Uterus (tissue), 3 donors: ENCODE measurements at regions not wholly inside any gene's neighbourhood (a gene's known extent, or its start where the extent isn't known, plus 50 kb on each side); places are given as distances from the start of the nearest gene placed in this dataset.

Experiments
- DNase-seq, 2 donors: peaks; one replicate each; pipeline ENCODE4 v3.0.0-alpha.2; 2019 to 2020
- H3K27ac ChIP-seq, 2 donors: fragments of 200-600 bp; sonication (generic); 1 replicate in 1 of 2; 2 replicates in 1 of 2; pipeline ENCODE4 v1.5.1; 2016 to 2018
- H3K27me3 ChIP-seq, 2 donors: fragments of 200-600 bp; sonication (generic); one replicate each; pipeline ENCODE4 v1.5.1; 2018 to 2019; ENCODE audit warnings: control low read depth in 1 of 2
- H3K36me3 ChIP-seq, 2 donors: fragments of 200-600 bp; sonication (generic); one replicate each; pipeline ENCODE4 v1.5.1; 2019; ENCODE audit warnings: control low read depth in 1 of 2
- H3K4me1 ChIP-seq, 2 donors: fragments of 200-600 bp; sonication (generic); one replicate each; pipeline ENCODE4 v1.5.1; 2018 to 2019; ENCODE audit warnings: control low read depth in 1 of 2
- H3K4me3 ChIP-seq, 2 donors: fragments of 200-600 bp; sonication (generic); 1 replicate in 1 of 2; 2 replicates in 1 of 2; pipeline ENCODE4 v1.5.1; 2018 to 2019; ENCODE audit warnings: mild to moderate bottlenecking in 1 of 2
- H3K9me3 ChIP-seq, 2 donors: fragments of 200-600 bp; sonication (generic); one replicate each; pipeline ENCODE4 v1.5.1; 2019; ENCODE audit warnings: control low read depth in 1 of 2
- CTCF ChIP-seq, 4 experiments: fragments of 200-600 bp in 2 of 4; fragments of 450-650 bp in 2 of 4; sonication (generic) in 2 of 4; IDR thresholded peaks; one replicate each; pipeline ENCODE4 v1.5.1; 2016 to 2019; ENCODE audit warnings: antibody characterized with exemption in 4 of 4, mild to moderate bottlenecking in 2 of 4, moderate library complexity in 1 of 4
- POLR2A ChIP-seq, 2 donors: fragments of 450-650 bp; IDR thresholded peaks; one replicate each; pipeline ENCODE4 v1.6.1; 2016; ENCODE audit warnings: antibody characterized with exemption in 2 of 2, mild to moderate bottlenecking in 1 of 2, moderate library complexity in 1 of 2
- intact Hi-C: fragments of 100-400 bp; cut with DNase I; formaldehyde crosslinking; loops from one replicate; pipeline ENCODE4 v1.15.1; 2023; ENCODE audit warnings: low total_unique reads
- donor health status: DM: yes; HTN: yes; CAD: no.

GRCh38 chr2:16747689-16748088 lies 82.1 kb upstream of the CYRIA start:
- H3K4me1 ChIP-seq: no peaks in the 10 kb centered on the region

GRCh38 chr2:16747257-16747656 lies 81.6 kb upstream of the CYRIA start:
- Histone ChIP-seq H3K27ac (no peak overlapping the region), H3K9me3 (no peaks in the 10 kb centered on the region), H3K4me3 (no peak overlapping the region), H3K36me3 (no peaks in the 10 kb centered on the region), H3K27me3 (no peaks in the 10 kb centered on the region), H3K4me1 (no peaks in the 10 kb centered on the region)
- DNase-seq: no peak
- TF ChIP-seq CTCF (IDR thresholded peaks at IDR 0.05) (no peak), POLR2A (IDR thresholded peaks at IDR 0.05) (no peak)
- intact Hi-C loops: no loop called here

More at GRCh38 chr2:16747689-16748088, 82.1 kb upstream of the CYRIA start:
- Histone ChIP-seq H3K27me3 (no peaks in the 10 kb centered on the region), H3K36me3 (no peaks in the 10 kb centered on the region), H3K4me3 (no peak overlapping the region), H3K9me3 (no peaks in the 10 kb centered on the region), H3K27ac (no peak overlapping the region)
- no peak for TF ChIP-seq CTCF (IDR thresholded peaks at IDR 0.05)
- TF ChIP-seq POLR2A (IDR thresholded peaks at IDR 0.05): no peak
- intact Hi-C loops: no loop called here
- no peak for DNase-seq

DNA sequence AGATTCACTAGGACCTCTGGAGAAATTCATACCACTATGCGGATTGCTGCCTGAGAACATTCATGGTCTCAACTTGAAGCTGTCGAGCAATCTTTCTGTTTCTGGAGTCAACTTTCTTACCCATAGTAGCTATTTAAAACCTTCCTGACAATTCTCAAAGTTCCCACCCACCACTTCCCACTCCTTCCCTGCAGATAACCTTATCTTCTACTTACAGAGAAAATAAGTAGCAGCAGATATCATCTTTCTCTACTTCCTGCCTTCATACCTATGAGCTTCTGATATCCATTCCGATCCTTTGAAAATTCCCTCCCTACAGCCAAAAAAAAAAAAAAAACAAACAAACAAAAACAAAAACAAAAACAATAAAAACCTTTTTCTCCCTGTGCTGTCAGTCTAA lies 81.2 kb upstream of the CYRIA start:
- Histone ChIP-seq H3K27me3 (no peaks in the 10 kb centered on the region), H3K4me1 (no peaks in the 10 kb centered on the region), H3K27ac (no peak overlapping the region), H3K4me3 (no peak overlapping the region), H3K36me3 (no peaks in the 10 kb centered on the region), H3K9me3 (no peaks in the 10 kb centered on the region)
- intact Hi-C loops: no loop called here
- DNase-seq: no peak
- TF ChIP-seq CTCF (IDR thresholded peaks at IDR 0.05) (no peak), POLR2A (IDR thresholded peaks at IDR 0.05) (no peak)

GRCh38 chr2:16746329-16746728 lies 80.7 kb upstream of the CYRIA start:
- H3K27me3 ChIP-seq: no peaks in the 10 kb centered on the region
- intact Hi-C loops: no loop called here
- no peak for DNase-seq
- no peaks in the 10 kb centered on the region for H3K4me1 ChIP-seq
- H3K4me3 ChIP-seq: no peak overlapping the region
- H3K36me3 ChIP-seq: no peaks in the 10 kb centered on the region
- H3K9me3 ChIP-seq: no peaks in the 10 kb centered on the region
- TF ChIP-seq POLR2A (IDR thresholded peaks at IDR 0.05) (no peak), CTCF (IDR thresholded peaks at IDR 0.05) (no peak)
- H3K27ac ChIP-seq: no peak overlapping the region

DNA sequence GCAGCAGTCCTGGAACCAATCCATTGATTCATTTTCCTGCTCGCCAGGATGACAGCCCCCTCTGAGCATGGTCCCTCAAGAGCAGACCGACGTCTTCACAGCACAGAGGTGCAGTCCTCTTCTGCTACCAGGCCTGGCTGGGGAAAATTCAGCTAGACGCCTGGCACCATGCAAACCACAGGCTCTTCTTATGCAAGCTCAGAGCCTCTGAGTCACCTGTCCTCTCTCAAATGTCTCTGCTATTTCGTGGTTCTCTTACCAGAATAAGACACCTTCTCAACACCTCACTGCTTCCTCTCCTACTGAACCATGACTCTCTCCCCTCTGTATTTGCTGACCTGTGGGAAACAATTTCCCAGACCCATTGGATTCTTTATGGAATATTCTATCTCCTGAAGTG lies 79.8 kb upstream of the CYRIA start:
- TF ChIP-seq POLR2A (IDR thresholded peaks at IDR 0.05) (no peak), CTCF (IDR thresholded peaks at IDR 0.05) (no peak)
- DNase-seq: no peak
- no peaks in the 10 kb centered on the region for H3K9me3 ChIP-seq
- H3K36me3 ChIP-seq: no peaks in the 10 kb centered on the region
- H3K4me1 ChIP-seq: no peaks in the 10 kb centered on the region
- H3K27me3 ChIP-seq: no peaks in the 10 kb centered on the region
- no peak overlapping the region for H3K4me3 ChIP-seq
- H3K27ac ChIP-seq: no peak overlapping the region
- intact Hi-C loops: no loop called here
